A204.1 (cell line): ENCODE measurements at regions not wholly inside any gene's neighbourhood (a gene's known extent, or its start where the extent isn't known, plus 50 kb on each side); places are given as distances from the start of the nearest gene placed in this dataset.

Experiments
- FAIRE-seq: peaks from 2 replicates; lab custom pipeline; 2012; peaks lifted over from hg19 to GRCh38; lab: Jason Lieb, UNC

DNA sequence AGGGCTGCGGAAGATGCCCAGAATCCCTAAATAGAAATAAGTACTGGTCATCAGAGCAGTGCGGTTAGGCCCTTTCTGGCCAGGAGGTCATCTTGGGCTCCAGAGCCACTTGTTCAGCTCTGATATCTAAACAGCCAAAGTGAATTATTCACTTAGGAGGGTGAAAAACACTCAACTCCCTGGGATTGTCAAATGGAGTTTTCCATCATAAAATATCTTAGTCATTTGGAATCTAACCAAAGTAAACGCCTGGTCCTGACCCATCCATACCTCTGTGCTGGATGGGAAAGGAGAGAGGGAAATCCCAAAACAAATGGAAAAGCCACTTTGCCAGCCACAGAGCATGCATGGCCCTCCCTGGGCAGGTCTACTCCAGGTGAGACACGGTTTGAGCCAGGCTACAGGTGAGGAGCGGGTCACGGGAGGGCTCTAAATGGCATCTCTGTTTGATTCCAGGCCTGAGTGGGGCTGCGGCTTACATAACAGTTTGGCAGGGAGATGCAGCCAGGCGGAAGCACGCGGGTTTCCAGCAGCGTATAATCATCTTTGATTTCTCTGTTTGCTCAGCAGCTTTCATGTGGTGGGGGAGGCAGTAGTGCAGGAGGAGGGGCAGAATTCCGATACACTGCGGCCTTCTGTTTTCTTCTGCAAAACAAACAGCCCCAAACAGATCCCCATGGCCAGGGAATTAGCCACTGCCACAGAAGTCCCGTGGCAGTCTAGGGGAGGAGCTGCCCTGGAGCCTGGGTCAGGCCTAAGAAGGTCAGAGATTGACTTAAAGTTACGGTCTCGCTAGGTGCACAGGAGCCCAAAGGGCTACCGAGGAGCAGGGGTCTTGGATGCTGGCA lies 59.1 kb upstream of the ZNF648 start:
- FAIRE-seq: no peak

GRCh38 chr1:182119631-182120030 lies 58.1 kb upstream of the ZNF648 start:
- FAIRE-seq: no peak

DNA sequence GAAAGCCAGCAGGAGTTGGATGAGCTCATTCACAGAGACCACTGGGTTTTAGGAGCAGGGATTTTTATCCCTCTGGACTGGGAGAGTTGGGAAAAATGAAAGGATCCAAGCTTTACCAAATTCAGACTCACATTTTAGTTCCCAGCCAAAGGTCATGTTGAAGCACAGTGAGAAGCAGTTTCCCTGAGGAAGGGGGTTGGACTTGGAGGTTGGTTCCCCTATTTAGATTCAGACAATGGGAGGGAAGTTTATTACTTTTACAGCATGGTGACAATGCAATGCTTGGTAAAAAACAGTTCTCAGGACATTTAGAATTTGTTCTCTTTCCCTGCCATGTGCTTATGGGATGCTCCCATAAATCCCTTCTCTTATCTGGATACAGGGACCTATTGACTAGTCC lies 57.3 kb upstream of the ZNF648 start:
- FAIRE-seq: no peak

- no peak for FAIRE-seq
Observed at GRCh38 chr1:182114627-182115023, 53.1 kb upstream of the ZNF648 start.

DNA sequence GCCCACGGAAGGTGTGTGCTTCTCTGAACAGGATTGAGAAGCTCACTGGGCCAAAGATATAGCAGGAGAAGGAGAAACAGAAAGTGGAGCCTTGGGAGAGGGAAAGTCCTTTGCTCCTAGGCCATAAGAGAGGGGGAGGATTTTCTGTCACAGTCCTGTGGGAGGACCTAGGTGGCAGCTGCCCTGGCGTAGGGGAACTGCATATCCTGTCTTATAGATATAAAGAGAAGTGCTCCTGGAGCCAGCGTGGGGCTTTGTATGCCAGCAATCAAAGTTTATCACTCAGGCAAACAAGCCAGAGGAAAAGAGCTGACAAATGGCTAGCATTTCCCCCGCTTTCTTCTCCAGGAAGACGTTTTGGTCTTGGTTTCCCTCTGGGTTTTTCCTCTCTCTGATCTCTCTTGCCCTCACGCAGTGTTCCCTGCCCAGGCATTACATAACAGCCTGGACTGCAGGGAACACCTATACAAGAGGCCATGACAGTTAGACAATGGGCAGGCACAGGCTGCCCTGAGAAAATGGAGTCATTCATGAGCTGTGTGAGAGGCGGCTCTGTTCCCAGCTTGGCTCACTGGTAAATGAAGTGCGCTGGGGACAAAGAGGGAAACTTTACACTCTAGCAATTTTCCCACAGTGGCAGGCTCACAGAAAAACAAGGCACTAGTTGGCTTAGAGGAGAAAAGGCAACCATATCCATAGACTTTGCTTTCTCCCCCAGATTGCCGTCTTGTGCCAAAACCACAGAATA lies 52.5 kb upstream of the ZNF648 start:
- no peak for FAIRE-seq

- FAIRE-seq: no peak
Observed at GRCh38 chr1:182111496-182111895, 50.0 kb upstream of the ZNF648 start.
